Small intestine (tissue), 7 donors: ENCODE measurements at regions not wholly inside any gene's neighbourhood (a gene's known extent, or its start where the extent isn't known, plus 50 kb on each side); places are given as distances from the start of the nearest gene placed in this dataset.

Experiments used
- DNase-seq, 2 donors: peaks; one replicate each; pipeline versions ENCODE4 v3.0.0 to v3.0.0-alpha.2; 2013
- FAIRE-seq: peaks from 2 replicates; lab custom pipeline; 2012; peaks lifted over from hg19 to GRCh38; lab: Jason Lieb, UNC
- H3K27ac ChIP-seq, 3 donors: one replicate each; pipeline ENCODE4 v1.5.1; 2013; ENCODE audit warnings: low read length in 2 of 3, mild to moderate bottlenecking in 2 of 3, control low read depth in 1 of 3, inconsistent platforms in 1 of 3, low read depth in 1 of 3, moderate library complexity in 1 of 3
- H3K27me3 ChIP-seq, 3 donors: one replicate each; pipeline ENCODE4 v1.6.1; 2013; ENCODE audit warnings: low read length in 3 of 3, inconsistent platforms in 1 of 3; ENCODE audit not compliant: control insufficient read depth in 3 of 3, insufficient read depth in 3 of 3
- H3K36me3 ChIP-seq, 3 donors: one replicate each; pipeline ENCODE4 v1.6.1; 2013; ENCODE audit warnings: low read length in 3 of 3, inconsistent platforms in 1 of 3, low read depth in 1 of 3, mild to moderate bottlenecking in 1 of 3, moderate library complexity in 1 of 3; ENCODE audit not compliant: control insufficient read depth in 3 of 3, insufficient read depth in 2 of 3
- H3K4me1 ChIP-seq, 3 donors: one replicate each; pipeline ENCODE4 v1.6.1; 2013; ENCODE audit warnings: low read length in 2 of 3, inconsistent platforms in 1 of 3, low read depth in 1 of 3, mild to moderate bottlenecking in 1 of 3, moderate library complexity in 1 of 3; ENCODE audit not compliant: control insufficient read depth in 3 of 3, insufficient read depth in 2 of 3
- H3K4me3 ChIP-seq, 3 donors: one replicate each; pipeline ENCODE4 v1.5.1; 2013; ENCODE audit warnings: low read length in 3 of 3, control low read depth in 1 of 3, inconsistent platforms in 1 of 3, low read depth in 1 of 3, mild to moderate bottlenecking in 1 of 3, moderate library complexity in 1 of 3
- H3K9me3 ChIP-seq, 2 donors: one replicate each; pipeline ENCODE4 v1.6.1; 2013; ENCODE audit warnings: low read depth in 1 of 2, low read length in 1 of 2; ENCODE audit not compliant: control insufficient read depth in 2 of 2, insufficient read depth in 1 of 2
- whole genome bisulfite sequencing, 3 donors: extraction: QIAGEN DNeasy Blood & Tissue Kit; methylation state at CpG; one replicate each; pipeline ENCODE4 v1.1.7; 2013; 5-methylcytosine and 5-hydroxymethylcytosine counted together
- donor health status: healthy with polysubstance abuse.
- donor health status: control.
- donor health status: control.
- donor health status: Bipolar disorder and iron deficiency.
- donor health status: healthy.

DNA sequence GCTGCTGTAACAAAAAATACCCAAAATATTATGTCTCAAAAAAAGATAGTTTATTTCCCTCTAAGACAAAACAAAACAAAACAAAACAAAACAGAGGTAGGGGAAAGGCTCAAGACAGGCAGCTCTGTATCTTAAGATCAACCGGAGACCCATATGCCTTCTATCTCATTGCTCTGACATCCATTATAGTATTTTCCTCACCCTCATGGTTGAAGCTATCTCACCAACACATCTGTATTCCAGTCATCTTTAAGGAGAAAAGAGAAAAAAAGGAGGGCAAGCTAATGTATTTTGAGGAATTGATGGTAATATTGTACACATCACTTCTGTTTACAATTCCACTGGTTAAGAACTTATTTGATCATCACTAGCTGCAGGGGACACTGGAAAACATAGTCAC lies 239.7 kb downstream of the ICOS start:
- no peaks in the 10 kb centered on the region for H3K4me1 ChIP-seq
- 53 to 95% (median 92%) methylated on average over 1 of the region's 1 CpG for WGBS, 3 donors
- H3K36me3 ChIP-seq: no peaks in the 10 kb centered on the region
- DNase-seq (no peak), FAIRE-seq (no peak)
- no peak overlapping the region for H3K27ac ChIP-seq
- peaks cover 0 to 4% (median 0%) of the 10 kb centered on the region in 3 donors for H3K27me3 ChIP-seq
- no peak overlapping the region for H3K4me3 ChIP-seq
- H3K9me3 ChIP-seq: no peaks in the 10 kb centered on the region

DNA sequence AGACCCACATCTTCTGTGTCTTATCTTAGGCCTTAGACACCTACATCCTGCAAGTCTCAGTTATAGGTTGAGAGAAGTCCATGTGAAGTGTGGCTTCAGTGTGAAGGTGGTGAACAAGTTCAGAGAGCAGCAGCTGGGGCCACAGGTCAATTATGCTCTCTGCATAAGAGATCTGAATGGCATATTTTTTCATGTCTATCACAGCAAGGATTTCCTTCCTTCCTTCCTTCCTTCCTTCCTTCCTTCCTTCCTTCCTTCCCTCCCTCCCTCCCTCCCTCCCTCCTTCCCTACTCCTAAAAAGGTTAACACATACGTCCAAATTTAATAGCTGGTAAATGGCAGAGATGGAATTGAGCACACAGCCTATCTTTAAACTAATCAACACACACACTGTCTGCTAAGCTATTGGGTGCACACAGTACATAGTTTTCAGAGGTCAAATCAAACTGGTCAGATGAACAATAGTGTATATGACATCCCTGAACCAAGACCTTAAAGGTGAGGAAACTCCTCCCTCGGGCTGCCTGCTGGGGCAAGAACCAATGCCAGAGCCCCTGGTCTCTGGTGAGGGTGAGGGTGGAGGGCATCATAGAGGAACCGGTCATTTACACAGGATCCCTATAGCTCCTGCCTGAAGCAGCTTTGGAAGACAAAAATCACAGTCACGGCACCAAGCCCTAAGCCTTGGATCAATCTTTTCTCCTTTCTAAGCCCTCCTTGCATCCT lies 240.9 kb downstream of the ICOS start:
- no peak overlapping the region for H3K27ac ChIP-seq
- no peak overlapping the region for H3K4me3 ChIP-seq
- DNase-seq (no peak), FAIRE-seq (no peak)
- H3K9me3 ChIP-seq: no peaks in the 10 kb centered on the region
- H3K36me3 ChIP-seq: no peaks in the 10 kb centered on the region
- H3K4me1 ChIP-seq: no peaks in the 10 kb centered on the region
- peaks cover 0 to 4% (median 0%) of the 10 kb centered on the region in 3 donors for H3K27me3 ChIP-seq
- 81 to 82% (median 81%) methylated on average over 4 of the region's 4 CpGs for WGBS, 3 donors

DNA sequence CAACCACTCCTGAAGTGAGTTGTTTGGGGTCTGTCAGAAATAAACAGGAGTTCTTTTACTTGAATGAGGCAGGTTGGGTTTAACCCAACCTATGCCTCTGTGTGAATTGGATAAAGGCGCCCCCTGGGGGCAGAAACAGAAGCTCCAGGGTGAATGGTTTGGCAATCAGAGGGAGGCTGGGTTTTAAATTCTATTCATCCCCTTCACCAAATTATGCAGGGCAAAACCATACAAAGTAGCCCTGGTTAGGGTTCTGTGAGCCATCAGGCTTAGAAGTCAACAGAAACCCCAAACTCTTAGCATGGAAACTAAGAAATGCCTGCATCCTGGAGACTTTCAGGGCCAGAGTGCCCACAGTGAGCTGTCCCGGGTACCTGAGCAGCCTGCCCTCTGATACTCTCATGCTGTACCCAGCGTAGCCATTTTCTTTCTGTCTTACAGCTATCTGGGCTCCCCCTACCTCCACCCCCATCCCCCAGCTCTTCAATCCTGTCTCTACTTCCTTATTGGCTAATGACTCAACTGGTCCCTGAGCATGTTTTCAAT lies 241.5 kb downstream of the ICOS start:
- FAIRE-seq: no peak
- peaks cover 0 to 4% (median 0%) of the 10 kb centered on the region in 3 donors for H3K27me3 ChIP-seq
- H3K4me3 ChIP-seq: no peak overlapping the region
- peak; percentile 55 to 58 for DNase-seq
- H3K4me1 ChIP-seq: no peaks in the 10 kb centered on the region
- H3K36me3 ChIP-seq: no peaks in the 10 kb centered on the region
- 35 to 49% (median 42%) methylated on average over 3 of the region's 3 CpGs for WGBS, 3 donors
- no peaks in the 10 kb centered on the region for H3K9me3 ChIP-seq
- H3K27ac ChIP-seq: no peak overlapping the region

DNA sequence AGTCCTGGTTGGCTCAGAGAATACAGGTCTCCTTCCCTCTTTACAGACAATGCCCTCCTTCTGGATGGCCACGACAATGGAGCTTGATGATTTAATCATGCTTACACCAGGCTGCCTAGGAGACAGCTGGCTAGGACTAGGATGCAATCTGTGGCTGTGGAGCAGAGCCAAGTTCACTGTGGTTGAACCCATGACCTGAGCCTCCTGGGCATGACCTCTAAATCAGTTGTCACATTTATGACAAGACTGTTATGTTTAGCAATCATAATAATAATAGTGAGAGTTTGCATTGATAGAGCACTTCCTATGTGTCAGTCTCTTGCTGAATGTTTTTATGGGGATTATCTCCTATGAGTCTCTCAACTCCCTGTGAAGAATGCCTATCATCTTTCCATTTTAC lies 244.1 kb downstream of the ICOS start:
- no peak for DNase-seq
- WGBS, 3 donors: 30 to 50% (median 43%) methylated on average over 1 of the region's 1 CpG
- H3K36me3 ChIP-seq: no peaks in the 10 kb centered on the region
- no peaks in the 10 kb centered on the region for H3K27me3 ChIP-seq
- no peak for FAIRE-seq
- no peaks in the 10 kb centered on the region for H3K9me3 ChIP-seq
- no peaks in the 10 kb centered on the region for H3K4me1 ChIP-seq
- no peak overlapping the region for H3K4me3 ChIP-seq
- no peak overlapping the region for H3K27ac ChIP-seq

DNA sequence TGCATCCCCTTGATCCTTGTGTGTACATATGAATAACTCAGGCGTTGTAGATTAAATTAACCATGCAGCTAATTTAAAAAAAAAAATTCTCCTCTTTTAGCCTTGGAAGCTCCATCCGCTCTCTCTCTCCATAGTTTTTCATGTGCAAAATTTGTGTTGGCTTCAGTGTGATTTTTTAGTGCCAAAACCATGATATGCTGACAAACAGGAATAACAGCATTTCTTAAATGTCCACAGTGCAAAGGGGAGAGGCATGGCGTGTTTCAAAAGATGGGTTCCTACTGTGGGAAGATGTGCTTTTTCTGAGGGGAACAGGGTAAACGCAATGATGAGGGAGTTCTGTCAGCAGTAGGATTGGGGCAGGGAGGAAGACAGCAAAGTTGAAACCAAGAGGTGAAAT lies 247.0 kb downstream of the ICOS start:
- H3K36me3 ChIP-seq: no peaks in the 10 kb centered on the region
- no peak overlapping the region for H3K4me3 ChIP-seq
- H3K9me3 ChIP-seq: peaks cover 0 to 2% of the 10 kb centered on the region in 2 donors
- H3K27ac ChIP-seq: no peak overlapping the region
- WGBS, 3 donors: 65 to 75% (median 73%) methylated on average over 4 of the region's 4 CpGs
- DNase-seq (no peak), FAIRE-seq (no peak)
- no peaks in the 10 kb centered on the region for H3K27me3 ChIP-seq
- peaks cover 0 to 4% (median 2%) of the 10 kb centered on the region in 3 donors for H3K4me1 ChIP-seq

DNA sequence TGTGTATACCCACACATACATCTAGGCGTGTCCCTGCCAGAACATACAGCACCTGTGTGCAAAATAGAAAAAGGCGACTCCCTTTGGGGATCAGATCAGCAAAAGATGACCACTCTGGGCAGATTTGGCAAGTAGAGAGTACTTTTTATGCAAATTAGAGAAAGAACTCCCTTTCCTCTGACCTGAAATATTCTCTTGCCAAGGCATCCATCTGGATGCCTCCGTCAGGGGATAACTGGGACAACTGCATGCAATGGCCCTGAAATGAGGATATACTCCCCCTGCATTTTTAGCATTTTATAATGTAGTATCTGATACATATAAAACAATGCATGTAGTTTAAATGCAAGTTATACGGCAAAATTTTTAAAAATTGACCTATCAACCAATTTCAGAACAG lies 247.7 kb downstream of the ICOS start:
- H3K36me3 ChIP-seq: no peaks in the 10 kb centered on the region
- no peaks in the 10 kb centered on the region for H3K27me3 ChIP-seq
- no peak overlapping the region for H3K4me3 ChIP-seq
- peaks cover 0 to 2% of the 10 kb centered on the region in 2 donors for H3K9me3 ChIP-seq
- FAIRE-seq: no peak
- H3K27ac ChIP-seq: no peak overlapping the region
- H3K4me1 ChIP-seq: peaks cover 0 to 4% (median 2%) of the 10 kb centered on the region in 3 donors
- 69 to 82% (median 72%) methylated on average over 4 of the region's 4 CpGs for WGBS, 3 donors
- DNase-seq: no peak

DNA sequence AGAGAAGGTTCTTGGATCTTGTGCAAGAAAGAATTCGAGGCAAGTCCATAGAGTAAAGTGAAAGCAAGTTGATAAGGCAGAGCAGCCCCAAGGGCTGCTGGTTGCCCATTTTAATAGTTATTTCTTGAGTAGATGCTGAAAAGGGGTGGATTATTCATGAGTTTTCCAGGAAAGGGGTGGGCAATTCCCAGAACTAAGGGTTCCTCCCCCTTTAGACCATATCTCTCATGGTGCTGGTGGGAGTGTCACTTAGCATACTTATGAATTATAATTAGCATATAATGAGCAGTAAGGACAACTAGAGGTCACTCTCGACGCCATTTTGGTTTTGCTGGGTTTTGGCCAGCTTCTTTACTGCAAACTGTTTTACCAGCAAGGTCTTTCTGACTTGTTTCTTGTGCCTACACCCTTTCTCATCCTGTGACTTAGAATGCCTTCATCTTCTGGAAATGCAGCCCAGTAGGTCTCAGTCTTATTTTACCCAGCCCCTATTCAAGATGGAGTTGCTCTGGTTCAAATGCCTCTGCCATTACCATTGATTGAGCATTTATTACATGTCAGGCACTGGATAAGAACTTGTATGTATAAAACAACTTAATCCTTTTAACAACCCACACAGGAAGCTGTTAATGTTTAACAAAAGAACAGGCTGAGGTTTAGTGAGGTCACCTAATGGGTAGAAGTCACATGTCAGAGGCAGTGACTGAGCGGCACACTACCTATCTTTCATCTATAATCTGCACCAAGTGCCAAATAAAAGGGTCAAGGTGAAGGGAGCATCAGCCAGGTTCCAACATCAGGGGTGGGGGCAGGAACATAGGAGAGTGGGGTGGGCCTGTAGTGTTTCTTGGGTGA lies 250.9 kb downstream of the ICOS start:
- no peaks in the 10 kb centered on the region for H3K36me3 ChIP-seq
- H3K9me3 ChIP-seq: peaks cover 0 to 2% of the 10 kb centered on the region in 2 donors
- peaks cover 0 to 4% (median 2%) of the 10 kb centered on the region in 3 donors for H3K4me1 ChIP-seq
- H3K27me3 ChIP-seq: no peaks in the 10 kb centered on the region
- no peak overlapping the region for H3K4me3 ChIP-seq
- no peak overlapping the region for H3K27ac ChIP-seq
- DNase-seq (peak; percentile 67 to 81), FAIRE-seq (no peak)
- 31 to 70% (median 36%) methylated on average over 4 of the region's 4 CpGs for WGBS, 3 donors

DNA sequence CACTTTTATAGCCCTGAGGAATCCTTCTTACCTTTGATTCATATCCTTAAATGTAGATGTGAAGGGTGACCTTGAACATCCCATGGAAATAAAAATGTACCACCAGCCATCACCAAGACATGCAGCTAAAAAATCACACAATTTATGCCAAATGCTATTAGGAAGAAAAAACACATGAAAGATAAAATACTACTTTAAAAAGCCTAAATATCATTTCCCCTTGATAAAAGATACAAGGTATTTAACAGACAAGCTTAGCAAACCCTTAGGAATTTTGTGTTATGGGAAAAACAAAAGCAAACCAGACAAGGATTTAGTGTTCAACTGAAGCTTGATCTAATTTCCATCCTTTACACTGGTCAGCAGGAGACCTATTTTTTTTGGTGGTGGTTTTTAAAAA lies 255.0 kb downstream of the ICOS start:
- H3K27ac ChIP-seq: no peak overlapping the region
- H3K4me3 ChIP-seq: no peak overlapping the region
- H3K4me1 ChIP-seq: peaks cover 0 to 4% (median 2%) of the 10 kb centered on the region in 3 donors
- DNase-seq (no peak), FAIRE-seq (no peak)
- H3K27me3 ChIP-seq: peaks cover 0 to 2% (median 0%) of the 10 kb centered on the region in 3 donors
- peaks cover 0 to under 1% of the 10 kb centered on the region in 2 donors for H3K9me3 ChIP-seq
- H3K36me3 ChIP-seq: no peaks in the 10 kb centered on the region
